ELF-1 (cell line): ENCODE measurements at regions not wholly inside any gene's neighbourhood (a gene's known extent, or its start where the extent isn't known, plus 50 kb on each side); places are given as distances from the start of the nearest gene placed in this dataset.

Source experiments
- DNase-seq: peaks from one replicate; pipeline ENCODE4 v3.0.0-alpha.2; 2016; ENCODE audit warnings: low read depth, low spot score

GRCh38 chr2:238635647-238636051 lies 208.9 kb downstream of the ASB1 start:
- DNase-seq: no peak

- no peak for DNase-seq
Measured at GRCh38 chr2:238636269-238637073, 209.7 kb downstream of the ASB1 start.

GRCh38 chr2:238638100-238638981 lies 209.5 kb upstream of the TWIST2 start:
- DNase-seq: no peak

DNA sequence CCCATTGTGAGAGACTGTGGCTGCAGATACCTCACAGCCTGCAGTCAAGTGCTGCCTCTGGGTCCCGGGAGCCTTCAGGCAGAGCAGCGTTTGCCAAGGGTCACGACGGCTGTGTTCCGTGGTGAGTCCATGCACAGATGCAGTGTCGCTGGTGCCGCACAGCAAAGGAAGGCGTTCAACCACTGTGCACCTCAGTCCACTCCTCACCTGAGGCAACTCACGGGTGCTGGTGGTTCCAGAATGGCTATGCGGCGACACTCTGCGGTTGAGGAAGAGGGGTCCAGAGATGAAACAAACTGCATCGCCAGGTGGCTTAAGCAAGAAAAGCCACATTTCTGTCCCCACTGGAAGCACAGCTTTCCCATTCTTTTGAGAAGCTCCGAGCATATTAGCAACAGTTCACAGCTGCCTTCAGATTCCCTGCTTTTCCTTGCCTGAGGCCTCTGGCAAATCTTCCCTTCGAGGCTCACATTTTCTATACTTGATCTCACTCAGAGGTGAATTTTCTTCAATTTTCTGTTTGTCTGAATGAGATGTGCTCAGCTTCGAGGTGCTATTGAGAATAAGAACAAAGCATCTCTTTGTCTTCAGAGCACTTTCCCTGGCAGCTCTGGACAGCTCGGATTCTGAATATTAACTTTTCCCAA lies 208.8 kb upstream of the TWIST2 start:
- DNase-seq: no peak

- no peak for DNase-seq
Measured at GRCh38 chr2:238640486-238640885, 207.4 kb upstream of the TWIST2 start.

- DNase-seq: no peak
Measured at GRCh38 chr2:238642973-238643372, 204.9 kb upstream of the TWIST2 start.

DNA sequence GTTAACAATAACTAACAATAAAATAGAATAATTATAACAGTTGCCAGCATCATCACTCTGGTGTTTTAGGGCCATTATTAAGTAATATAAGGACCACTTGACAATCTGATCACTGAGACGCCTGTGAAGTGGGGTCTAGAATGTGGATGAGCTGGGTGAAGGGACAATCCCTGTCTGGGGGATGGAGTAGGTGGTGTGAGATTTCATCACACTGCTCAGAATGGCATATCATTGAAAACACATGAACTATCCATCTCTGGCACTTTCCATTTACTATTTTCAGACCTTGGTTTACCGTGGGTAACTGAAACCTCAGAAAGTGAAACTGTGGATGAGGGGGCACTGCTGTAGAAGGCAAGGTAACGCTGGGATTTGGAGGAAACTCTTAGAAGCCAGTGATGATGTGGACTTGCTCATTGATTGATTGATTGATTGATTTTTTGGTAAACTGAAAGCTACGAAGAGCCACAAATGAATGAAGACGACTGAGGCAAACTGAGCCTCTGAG lies 204.4 kb upstream of the TWIST2 start:
- no peak for DNase-seq

DNA sequence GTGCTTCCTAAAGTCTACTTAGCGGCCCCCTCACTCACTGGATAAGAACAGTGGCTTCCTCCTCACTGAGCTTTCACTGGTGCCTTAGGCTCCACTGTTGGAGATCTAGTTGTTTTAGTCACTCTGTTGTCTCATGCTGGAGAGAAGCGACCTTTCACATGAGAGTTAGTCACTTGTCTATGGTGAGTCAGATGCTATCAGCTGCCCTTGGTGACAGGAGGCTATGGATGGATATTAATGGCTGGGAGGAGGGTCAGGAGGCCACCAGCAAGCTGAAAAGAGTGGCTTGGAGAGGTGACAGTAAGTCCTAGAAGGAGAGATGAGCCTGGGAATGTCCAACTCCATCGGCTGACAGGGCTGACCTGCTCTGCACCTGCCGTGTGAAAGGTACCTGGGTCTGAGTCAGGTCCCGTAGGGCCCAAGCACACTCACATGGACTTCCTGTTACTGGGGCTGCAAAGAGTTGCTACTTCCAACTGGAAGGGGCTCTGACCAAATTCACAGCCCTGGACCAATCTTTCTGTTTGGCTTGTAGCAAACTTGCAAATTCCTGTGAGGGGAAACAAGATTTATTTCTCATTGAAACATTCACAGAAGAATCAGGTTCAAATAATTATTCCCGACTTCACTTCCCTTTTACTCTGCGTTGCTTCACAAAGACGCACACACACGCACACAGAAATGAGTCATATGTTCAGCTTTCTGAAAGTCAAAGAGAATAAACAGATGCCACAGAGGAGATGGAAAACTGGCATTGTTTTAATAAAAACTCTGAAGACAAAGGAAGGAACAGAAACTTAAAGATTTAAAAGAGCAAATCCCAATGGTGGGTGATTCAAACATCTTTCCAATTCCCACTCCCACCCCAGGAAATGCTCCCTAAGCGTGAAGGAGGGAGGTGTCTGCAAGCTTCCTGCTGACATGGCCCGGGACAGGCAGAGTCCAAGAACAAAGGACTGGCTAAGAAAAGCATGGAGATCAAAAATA lies 203.5 kb upstream of the TWIST2 start:
- DNase-seq: no peak

- DNase-seq: no peak
Measured at GRCh38 chr2:238645095-238645494, 202.8 kb upstream of the TWIST2 start.

DNA sequence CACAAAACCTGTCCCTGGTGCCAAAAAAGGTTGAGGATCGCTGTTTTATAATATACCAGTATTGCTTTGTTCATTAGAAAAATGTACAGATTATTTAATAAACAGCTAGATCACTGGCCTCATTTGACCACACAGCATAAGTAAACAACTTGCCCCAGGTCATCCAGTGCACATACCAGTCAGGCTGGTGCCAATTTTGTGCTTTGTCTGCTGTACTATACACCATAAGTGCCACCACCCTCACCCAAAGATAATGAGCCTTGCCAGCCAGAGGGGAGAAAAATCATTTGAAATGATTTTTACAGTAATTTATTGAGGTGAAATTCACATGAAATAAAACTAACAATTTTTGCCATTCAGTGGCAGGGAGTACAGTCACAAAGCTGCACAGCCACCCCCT lies 202.2 kb upstream of the TWIST2 start:
- no peak for DNase-seq

GRCh38 chr2:238646281-238646680 lies 201.6 kb upstream of the TWIST2 start:
- no peak for DNase-seq

DNA sequence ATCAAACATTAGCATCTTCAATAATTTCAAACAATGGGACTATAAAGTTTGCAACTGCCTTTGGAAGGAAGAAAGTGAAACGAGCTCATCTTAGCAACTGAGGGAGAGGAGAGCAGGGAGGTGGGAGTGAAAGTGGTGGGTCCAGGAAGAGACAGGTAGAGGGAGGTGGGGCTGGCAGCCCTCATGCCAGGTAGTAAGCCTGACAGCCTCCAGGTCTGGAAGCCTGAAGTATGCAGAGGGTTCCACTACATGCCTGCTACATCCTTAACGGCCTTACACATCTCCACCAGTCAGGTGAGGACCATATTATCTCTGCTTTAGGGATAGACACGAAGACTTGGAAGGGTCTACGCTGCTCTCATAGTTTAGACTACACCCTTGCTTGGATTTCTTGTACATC lies 201.1 kb upstream of the TWIST2 start:
- no peak for DNase-seq

DNA sequence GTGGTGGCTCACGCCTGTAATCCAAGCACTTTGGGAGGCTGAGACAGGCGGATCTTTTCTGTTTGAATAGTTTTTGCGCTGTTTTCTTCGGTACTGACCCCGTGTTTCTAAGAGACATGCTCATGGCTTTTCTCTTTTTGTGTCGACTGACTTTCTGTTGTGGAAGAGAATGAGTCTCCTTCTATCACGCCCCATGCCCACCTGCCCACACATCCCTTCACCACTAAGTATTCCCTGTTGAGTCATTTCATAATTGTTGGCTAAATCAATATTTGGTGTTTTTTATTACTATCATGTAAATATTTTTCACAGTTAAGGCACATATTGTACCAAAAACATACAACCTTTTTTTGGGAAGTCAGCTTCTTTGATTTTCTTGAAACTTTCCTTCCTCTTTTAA lies 198.8 kb upstream of the TWIST2 start:
- no peak for DNase-seq

DNA sequence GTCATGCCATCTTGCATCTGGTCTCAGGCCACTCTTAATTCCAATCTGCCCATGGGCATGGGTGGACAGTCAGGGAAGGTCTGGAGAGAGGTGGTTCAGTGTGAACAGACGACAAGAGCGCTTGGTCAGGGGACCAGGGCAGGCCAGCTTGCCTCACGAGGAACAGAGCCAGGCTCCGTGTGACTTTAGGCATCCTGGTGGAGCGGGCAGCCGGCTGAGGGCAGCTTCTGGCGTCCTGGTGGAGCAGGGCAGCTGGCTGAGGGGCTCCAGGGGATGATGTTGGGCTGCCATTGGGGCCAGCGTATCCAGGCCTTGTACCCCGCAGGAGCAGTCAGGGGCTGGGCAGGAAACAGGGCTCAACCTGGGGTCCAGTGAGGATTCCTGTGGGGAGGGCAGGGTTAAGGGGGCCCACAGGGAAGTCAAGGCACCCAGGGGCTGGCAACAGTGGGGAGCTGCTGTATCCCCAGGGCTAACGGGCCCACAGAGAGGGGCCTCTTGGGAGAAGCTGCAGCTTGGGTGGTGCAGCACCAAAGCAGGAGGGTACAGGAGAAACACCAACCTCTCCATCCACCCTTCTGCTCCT lies 197.9 kb upstream of the TWIST2 start:
- no peak for DNase-seq

- no peak for DNase-seq
Measured at GRCh38 chr2:238650536-238650935, 197.3 kb upstream of the TWIST2 start.

DNA sequence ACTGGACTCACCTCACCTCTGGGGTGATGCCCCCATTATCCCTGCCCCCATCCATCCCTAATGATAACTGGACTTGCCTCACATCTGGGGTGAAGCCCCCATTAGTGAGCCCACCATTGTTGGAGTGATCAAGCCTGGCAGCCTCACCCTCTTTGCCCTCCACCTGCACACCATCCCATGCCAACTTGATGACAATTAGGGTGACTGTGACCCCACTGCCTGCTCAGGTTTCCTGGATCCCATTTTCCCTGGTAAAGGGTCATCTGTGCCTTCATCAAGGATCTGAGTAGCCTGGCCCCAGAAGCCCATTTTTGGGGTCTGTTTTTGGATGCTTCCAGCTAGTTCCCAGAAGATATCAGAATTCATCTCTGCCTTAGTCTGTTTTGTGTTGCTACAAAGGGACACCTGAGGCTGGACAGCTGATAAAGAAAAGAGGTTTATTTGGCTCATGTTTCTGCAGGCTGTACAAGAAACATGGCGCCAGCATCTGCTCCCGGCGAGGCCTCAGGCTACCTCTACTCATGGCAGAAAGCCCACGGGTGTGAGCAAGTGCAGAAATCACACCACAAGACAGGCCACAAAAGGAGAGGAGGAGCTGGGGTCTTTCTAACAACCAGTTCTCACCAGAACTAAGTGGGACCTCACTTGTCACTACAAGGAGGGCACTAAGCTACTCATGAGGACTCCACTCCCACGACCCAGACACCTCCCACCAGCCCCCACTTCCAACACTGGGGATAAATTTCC lies 196.4 kb upstream of the TWIST2 start:
- DNase-seq: no peak

DNA sequence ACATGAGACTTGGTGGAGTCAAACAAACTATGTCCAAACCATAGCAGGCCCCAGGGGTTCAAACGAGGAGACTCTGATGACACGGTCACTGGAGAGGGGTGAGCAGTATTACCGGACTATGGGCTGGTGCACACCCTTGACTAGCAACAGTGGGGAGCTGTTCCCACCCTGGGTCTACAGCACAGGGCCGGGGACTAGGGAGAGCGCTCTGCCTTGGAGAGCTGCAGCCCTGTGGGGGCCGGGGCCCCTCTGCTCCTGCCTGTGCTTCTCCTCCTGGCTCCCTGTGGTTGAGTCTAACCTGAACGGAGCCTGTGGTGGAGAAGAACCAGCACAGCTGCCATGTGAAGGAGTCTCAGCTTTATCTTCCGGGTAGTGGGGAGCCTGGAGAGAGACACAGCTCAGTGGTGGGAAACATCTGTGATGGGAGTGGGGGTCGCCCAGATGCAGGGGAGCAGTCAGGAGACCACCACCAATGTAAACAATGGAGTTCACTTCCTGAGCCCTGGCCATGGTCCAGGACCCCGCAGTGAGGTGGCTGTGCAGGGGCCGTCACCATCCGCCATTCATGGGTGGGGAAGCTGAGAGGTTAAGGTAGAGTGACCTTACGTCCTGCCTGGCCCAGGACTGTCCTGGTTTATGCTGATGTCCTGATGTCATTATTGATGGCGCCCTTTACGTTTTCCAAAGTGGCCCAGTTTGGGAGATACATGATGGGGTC lies 195.7 kb upstream of the TWIST2 start:
- DNase-seq: no peak

DNA sequence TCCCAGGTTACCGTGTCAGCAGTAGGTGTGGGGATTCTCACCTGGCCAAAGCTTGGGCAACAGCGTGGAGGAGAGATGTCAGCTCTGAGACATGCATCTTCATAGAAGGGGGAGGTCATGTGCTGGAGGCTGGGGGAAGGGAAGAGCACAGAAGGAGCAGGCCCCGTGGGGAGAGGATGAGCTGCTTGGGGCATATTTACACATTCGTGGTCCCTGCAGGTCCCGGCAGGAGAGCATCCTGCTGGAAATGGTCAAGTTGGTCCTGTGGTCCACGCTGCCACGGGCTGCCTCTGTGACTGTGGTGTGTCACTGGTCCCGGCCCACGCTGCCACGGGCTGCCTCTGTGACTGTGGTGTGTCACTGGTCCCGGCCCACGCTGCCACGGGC lies 195.1 kb upstream of the TWIST2 start:
- DNase-seq: no peak

- peak; percentile 63 for DNase-seq
Measured at GRCh38 chr2:238653431-238654109, 194.3 kb upstream of the TWIST2 start.
